Keratinocyte (primary cell): ENCODE measurements at regions not wholly inside any gene's neighbourhood (a gene's known extent, or its start where the extent isn't known, plus 50 kb on each side); places are given as distances from the start of the nearest gene placed in this dataset.
"Not testable (repeated sequence)": the region's sequence is repeated elsewhere in the genome, so short reads cannot be mapped to it uniquely, and the experiment has no call there.

ENCODE experiments used
- CTCF ChIP-seq, 3 experiments: IDR thresholded peaks in 1 of 3; conservative IDR thresholded peaks in 1 of 3; optimal IDR thresholded peaks in 1 of 3; 2 replicates in 2 of 3; 3 replicates in 1 of 3; pipeline versions ENCODE3 to v1.5.1; 2011; ENCODE audit warnings: low read length in 3 of 3, mild to moderate bottlenecking in 3 of 3, moderate library complexity in 2 of 3, control low read depth in 1 of 3, inconsistent platforms in 1 of 3; ENCODE audit not compliant: insufficient read depth in 2 of 3; ENCODE audit errors: extremely low read depth in 1 of 3
- EZH2 ChIP-seq: IDR thresholded peaks from one replicate; pipeline ENCODE4 v1.6.1; 2012; ENCODE audit warnings: inconsistent platforms, mild to moderate bottlenecking, low read length, moderate library complexity

GRCh38 chr15:84530751-84531150 is 70.1 kb upstream of the ZSCAN2 start:
- not testable (repeated sequence) for TF ChIP-seq CTCF (optimal IDR thresholded peaks at IDR 0.05 in 1 of 3, IDR thresholded peaks at IDR 0.05 in 1 of 3, conservative IDR thresholded peaks at IDR 0.05 in 1 of 3; ENCODE audit: extremely low read depth in 1 of 3, insufficient read depth in 2 of 3, low read length in 3 of 3); EZH2
